ENCODE measurements at regions not wholly inside any gene's neighbourhood (a gene's known extent, or its start where the extent isn't known, plus 50 kb on each side); places are given as distances from the start of the nearest gene placed in this dataset.

GRCh38 chr5:3963652-3964051, 368.0 kb downstream of the IRX1 start:
- DNase-seq, result no peak

- no peak for DNase-seq
Measured at GRCh38 chr5:3980156-3980555, 384.5 kb downstream of the IRX1 start.

DNA sequence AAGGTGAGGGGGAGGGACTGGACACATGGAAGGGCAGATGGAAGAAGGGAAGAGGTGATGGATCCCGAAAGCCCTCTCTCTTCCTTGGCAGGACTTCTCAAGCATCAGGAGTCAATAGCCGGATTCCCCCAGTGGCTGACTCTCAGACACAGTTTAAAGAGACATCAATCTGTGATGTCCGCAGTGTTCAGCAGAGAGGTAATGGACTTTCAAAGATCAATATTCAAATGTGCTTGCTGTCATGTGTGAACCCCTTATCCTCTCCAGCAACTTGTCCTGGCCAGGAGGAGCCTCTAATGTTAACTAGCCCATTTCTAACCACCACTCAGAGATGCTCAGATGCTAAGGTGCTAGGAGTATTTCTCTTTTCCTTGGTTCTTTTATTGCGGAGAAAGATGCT, 392.2 kb downstream of the IRX1 start:
- DNase-seq, result no peak

DNA sequence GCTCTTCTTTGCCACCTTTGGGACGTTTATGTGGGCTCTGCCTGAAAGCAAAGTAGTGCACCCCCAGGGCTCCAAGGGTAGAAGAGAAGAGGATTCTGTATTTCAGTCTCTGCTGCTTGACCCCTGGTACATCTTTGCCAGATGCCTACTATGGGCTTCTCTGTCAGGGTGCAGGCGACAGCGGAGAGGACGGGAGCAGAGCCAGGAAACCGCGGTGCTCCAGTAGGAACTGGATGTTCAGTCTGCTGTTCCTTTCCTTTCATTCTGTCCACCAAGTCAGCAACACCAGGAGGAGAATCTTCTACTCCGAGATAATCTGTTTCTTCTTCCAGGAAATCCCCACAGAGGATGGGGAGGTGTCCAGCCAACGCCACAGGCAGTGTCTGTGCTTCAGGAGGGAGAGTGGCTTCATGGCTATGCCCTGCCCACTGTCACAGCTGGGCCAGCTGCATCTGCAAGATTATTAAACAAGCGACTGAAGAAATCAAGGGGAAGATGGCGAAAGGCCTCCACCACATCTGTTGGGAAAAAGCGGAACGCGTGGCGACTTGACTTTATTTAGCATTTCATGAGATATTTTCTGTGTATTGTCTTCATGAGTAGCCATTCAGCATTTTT, 398.3 kb downstream of the IRX1 start:
- no peak for DNase-seq

DNA sequence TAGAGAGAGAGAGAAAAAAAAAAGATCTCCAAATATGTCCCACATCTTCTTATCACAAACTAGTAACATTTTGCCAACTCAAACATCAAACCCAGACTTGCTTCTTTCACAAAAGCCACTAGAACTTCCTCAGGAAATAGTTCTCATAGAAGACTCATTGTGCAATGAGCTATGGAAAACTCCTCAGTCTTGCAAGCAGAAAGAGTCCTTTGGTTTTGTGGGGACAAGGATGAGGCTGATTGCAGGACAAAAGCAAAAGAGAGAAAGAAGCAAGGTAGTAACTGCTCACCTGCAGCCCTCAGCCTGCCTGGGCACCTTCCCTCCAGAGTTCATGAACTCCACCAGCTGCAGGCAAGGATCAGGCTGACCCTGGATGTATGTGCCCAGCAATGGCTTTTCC, 399.0 kb downstream of the IRX1 start:
- DNase-seq, result no peak

DNA sequence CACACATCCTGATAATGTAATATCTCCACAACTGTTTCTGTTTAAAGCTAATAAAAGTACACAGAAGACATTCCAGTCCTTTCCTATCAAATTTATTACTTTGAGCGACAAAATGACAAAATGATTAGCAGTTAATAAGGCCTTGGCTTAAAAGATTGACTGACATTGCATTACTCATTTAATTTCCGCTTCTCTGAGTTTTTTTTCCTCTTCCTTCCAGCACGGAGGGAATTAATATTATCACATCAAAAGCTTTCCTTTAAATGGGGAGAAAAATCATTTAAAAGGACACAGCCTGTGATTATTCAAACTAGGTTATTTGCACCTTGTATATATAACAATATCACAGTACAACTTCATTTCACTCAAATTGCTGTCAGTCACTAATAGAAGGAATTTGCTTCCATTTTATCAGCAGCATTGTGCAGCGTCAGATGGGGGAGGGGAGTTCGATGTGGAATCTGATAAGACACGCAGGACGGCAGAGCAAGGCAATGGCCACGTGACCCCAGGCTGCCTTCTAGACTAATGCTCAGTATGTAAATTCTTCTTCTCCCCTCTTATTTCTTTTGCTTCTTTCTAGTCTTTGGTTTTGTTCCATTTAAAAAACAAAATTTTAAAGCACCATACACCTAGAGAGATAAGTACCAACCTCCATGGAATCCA, 400.5 kb downstream of the IRX1 start:
- no peak for DNase-seq

GRCh38 chr5:3996707-3997336, 401.2 kb downstream of the IRX1 start:
- DNase-seq, result no peak

DNA sequence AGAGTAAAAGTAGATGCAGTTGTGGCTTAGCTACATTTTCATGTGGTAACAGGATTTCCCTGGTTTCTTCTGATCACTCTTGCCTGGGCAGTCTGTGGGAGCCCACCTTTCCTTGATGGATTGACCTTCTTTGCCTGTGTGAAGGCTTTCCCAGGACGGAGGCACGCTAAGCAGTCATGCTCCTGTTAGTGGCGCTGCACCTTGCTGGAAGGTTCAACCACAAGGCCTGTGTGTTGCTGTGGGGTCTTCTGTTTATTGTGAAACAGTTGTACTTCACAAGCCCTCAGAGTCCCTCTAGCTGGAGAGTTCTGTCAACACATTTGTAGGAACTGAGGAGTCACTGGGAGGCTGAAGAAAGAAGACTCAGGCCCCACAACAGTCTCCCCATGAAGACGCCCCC, 402.0 kb downstream of the IRX1 start:
- DNase-seq, result no peak

- DNase-seq, result no peak
Measured at GRCh38 chr5:3999929-4000328, 404.3 kb downstream of the IRX1 start.

- no peak for DNase-seq
Measured at GRCh38 chr5:4001004-4001403, 405.4 kb downstream of the IRX1 start.

DNA sequence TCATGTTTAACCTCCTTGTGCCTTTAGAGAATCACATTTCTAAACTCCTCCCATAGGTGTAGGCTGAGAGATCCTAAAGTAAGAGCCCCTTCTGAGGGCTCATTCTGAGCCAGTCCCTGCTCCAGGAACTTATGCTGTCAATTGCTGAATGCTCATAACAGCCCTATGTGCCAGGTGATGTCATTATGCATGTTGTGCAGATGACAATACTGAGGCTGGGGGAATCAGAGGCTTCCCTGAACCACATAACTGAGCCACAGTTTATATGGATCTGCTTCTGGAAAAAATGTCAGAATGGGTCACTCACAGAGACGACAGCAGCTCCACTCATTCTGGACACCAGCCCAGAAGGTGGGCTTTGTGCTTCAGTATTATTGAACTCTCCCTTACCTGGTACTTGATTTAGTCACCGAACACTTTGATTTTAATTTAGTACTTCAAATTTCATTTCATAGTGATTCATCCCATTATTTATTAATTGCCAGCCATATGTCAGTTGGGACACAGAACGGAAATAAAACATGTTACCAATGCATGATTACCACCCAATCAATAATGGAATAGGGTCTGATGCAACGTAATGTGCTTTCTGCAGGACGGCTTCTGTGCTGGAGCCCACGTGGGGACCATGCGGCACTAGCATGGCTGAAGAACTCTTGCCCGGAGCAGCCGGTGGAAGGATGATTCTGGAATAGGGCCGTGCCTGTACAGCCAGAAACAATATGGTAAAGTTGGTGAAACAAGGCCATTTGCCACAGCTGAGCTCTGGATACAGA, 406.3 kb downstream of the IRX1 start:
- no peak for DNase-seq

DNA sequence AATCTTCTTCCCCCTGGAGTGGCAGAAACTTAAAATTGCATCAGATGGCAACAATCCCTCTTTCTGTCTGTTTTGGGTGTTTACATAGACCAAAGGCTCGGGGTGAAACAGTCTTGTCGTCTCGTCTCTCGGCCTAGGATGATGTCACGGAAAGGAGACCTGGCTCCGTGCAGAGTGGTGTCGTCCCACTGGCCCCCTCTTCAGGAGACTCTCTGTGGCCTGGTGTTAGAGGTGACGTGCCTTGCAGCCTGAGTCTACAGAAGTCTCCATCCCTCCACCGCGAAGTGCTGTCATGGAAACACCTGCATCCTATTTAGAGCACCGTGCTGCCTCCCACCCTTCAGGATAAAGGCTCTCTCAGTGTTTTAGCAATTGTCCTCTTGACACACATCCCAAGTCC, 409.7 kb downstream of the IRX1 start:
- DNase-seq, result no peak

DNA sequence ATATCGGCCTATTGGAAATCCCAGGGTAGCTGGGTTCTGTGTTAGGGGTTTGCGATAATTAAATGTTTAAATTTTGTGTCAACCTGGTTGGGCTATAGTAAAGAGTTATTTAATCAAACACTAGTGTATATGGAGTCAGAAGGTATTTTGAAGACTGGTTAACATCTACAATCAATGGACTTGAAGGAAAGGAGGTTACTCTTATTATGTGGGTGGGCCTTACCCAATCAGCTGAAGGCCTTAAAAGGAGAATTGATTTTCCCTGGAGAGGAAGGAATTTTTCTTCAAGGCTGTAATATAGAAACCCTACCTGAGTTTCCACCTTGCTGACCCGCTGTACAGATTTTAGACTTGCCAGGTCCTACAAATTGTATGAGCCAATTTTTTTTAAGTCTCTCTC, 411.4 kb downstream of the IRX1 start:
- no peak for DNase-seq

- DNase-seq, result no peak
Measured at GRCh38 chr5:4011943-4012342, 416.3 kb downstream of the IRX1 start.

DNA sequence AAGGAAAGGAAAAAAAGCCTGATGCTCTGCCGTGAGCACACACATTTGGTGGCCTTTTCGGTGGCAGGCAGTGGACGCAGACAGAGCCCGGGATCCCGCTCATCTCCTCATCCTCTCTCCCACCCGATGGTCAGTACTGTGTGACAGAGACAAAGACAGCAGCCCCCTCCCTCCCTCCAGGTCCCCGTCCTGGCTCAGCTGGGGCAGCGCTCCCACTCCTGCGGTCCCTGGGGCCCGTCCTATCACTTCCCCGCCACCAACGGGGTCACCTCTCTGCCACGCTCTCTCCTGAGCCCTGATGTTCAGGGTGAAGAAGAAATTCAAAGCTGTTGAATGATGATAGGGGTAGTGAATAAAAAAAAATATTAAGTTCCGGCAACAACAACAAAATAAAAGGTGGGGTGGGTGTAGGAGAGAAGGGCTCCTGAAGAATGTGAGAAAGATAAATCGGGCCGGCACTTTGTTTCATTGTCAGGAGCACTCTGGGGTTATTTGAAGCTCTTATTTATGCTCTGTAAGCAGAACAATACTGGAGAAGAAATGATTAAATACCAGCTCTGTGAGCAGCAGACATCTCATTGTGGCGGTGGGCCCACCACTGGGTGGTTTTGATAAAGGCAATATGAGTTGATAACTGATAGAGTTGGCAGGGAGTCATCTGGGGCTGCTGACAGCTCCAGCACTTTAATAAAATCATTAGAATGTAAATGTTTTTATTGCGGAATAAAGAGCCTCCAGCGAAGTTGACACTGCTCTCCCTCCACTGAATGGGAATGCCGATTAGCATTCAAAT, 417.7 kb downstream of the IRX1 start:
- DNase-seq, result no peak

DNA sequence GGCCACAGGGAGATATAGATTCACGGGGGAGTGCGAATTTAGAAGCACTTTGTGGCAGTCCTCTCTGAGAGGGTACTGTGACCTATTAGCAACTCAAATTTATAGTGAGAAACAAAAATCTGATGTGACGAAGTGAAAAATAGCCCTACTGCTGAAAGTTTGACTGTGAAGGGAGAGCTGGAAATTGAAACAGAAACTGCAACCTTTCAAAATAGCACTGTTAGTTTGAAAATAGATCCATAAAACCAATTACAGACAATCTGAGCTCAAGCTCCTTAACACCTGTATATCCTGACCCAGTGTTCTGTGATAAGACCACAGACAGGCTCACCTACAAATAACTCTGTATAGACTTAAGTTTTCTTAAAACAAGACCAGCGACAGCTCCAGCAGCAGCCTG, 420.1 kb downstream of the IRX1 start:
- DNase-seq, result no peak

DNA sequence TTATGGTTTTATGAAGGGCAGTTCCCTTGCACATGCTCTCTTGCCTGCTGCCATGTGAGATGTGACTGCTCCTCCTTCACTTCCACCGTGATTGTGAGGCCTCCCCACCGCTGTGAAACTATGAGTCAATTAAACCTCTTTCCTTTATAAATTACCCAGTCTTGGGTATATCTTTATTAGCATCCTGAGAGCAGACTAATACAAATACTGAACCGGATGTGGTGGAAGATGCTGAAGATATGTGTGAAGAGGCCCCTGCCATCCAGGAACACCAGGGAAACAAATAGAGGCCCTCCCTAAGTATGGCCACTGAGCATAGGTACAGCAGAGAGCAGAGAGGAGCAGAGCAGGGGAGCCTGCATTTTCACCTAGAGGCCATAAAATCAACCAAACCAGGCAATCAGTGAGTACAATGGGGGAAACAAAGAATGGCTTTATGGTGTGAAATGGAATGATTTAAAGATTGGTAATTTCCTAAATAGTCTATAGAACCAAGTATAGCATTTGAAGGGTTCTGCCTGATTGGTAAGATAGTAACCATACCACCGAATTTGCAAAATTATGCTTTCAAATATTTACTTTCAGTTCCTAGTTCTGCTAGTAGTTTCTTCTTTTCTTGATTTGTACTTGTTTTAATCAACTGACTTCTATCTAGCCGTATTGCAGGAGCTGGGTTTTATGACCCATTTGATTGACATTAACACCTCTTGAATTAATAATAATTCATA, 421.6 kb downstream of the IRX1 start:
- DNase-seq, result no peak

- DNase-seq, result no peak
Measured at GRCh38 chr5:4018007-4018406, 422.4 kb downstream of the IRX1 start.

GRCh38 chr5:4019009-4019769, 423.6 kb downstream of the IRX1 start:
- no peak for DNase-seq

GRCh38 chr5:4019841-4020240, 424.2 kb downstream of the IRX1 start:
- no peak for DNase-seq

DNA sequence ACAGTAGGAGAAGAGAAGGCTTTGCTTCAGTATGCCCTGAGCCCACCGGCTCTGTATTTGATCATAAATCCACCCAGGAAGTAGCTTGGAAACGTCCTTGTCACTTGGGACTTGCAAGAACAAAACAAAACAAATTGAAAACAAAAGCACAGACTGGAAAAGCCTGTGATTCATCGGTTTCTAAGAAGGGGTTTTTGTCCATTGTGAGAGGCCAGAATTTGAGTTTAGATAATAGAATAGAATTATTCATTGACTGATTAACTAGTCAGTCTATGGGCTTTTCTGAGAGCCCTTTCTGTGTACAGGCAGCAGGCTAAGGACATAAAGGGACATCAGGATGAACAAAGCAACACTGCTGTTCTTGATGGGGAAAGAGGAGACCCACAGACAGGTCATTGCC, 424.8 kb downstream of the IRX1 start:
- no peak for DNase-seq
